Activated CD4-positive, alpha-beta memory T cell treated with anti-CD3 and anti-CD28 coated beads, Interleukin-2, amount 10 ng/mL, durations not matched to agents 7 days and 5 days (primary cell): ENCODE measurements at regions not wholly inside any gene's neighbourhood (a gene's known extent, or its start where the extent isn't known, plus 50 kb on each side); places are given as distances from the start of the nearest gene placed in this dataset.

ENCODE experiments used
- CTCF ChIA-PET: fragments of 350-600 bp; sonication (Branson Sonifier 250); formaldehyde crosslinking; loops from one replicate; lab custom pipeline; 2021; ENCODE audit warnings: antibody characterized with exemption, inconsistent platforms; lab: Charles Lee
- POLR2A ChIA-PET: fragments of 350-600 bp; sonication (Branson Sonifier 250); formaldehyde crosslinking; loops from one replicate; lab custom pipeline; 2021; ENCODE audit warnings: antibody characterized with exemption; lab: Charles Lee
- DNase-seq: peaks from one replicate; pipeline ENCODE4 v3.0.0-alpha.2; 2020
- H3K27ac Mint-ChIP-seq: one replicate; pipeline ENCODE4 v1.8.0; 2021; ENCODE audit warnings: mild to moderate bottlenecking, mixed read lengths
- H3K27me3 Mint-ChIP-seq: one replicate; pipeline ENCODE4 v1.8.0; 2021; ENCODE audit warnings: mixed read lengths
- H3K36me3 Mint-ChIP-seq: one replicate; pipeline ENCODE4 v1.8.0; 2021; ENCODE audit warnings: low read depth, mixed read lengths
- H3K4me1 Mint-ChIP-seq: one replicate; pipeline ENCODE4 v1.8.0; 2021; ENCODE audit warnings: mixed read lengths
- H3K4me3 Mint-ChIP-seq: one replicate; pipeline ENCODE4 v1.8.0; 2021; ENCODE audit warnings: mild to moderate bottlenecking, mixed read lengths
- H3K9me3 Mint-ChIP-seq: one replicate; pipeline ENCODE4 v1.8.0; 2021; ENCODE audit warnings: mixed read lengths

DNA sequence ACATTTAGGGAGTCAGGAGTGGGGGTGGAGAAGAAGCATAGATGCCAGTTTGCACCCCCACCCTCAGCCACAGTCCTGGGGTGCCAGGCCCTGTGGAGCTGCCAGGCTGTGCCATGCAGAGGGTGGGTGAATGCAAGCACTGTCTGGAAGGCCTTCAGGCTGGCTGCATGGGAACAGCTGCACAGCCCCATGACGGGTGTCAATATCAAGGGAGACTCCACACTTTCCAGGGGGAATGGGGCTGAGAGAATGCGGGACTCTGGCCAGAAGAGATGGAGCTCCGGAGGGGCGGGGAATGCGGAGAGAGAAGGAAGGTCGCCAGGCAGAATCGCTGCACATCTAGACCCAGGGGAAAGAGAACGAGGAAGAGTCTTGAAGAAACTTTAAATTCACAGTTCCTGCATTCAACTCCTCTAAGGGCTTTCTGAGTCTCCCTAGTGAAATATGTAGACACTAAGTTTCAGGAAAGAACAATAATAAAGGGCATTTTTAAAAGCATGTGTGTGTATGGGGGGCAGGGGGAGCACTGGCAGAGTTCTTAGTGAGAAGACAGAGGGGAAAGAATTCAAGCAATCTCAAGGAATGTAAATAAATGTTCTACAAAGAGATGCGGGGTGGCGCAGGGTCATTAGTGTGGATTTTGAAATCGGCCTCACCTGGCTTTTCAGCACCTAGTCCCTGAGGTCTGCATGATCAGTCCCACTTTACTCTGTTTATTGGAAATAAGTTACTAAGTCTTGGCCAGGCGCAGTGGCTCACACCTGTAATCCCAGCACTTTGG, 59.1 kb downstream of the BOD1 start:
- Mint-ChIP-seq H3K27me3 (no peaks in the 10 kb centered on the region), H3K9me3 (peaks cover 5% of the 10 kb centered on the region), H3K27ac (no peak overlapping the region), H3K4me1 (no peaks in the 10 kb centered on the region), H3K36me3 (no peaks in the 10 kb centered on the region), H3K4me3 (no peak overlapping the region)
- no peak for DNase-seq
- POLR2A ChIA-PET = no interaction called here
- CTCF ChIA-PET = no interaction called here

DNA sequence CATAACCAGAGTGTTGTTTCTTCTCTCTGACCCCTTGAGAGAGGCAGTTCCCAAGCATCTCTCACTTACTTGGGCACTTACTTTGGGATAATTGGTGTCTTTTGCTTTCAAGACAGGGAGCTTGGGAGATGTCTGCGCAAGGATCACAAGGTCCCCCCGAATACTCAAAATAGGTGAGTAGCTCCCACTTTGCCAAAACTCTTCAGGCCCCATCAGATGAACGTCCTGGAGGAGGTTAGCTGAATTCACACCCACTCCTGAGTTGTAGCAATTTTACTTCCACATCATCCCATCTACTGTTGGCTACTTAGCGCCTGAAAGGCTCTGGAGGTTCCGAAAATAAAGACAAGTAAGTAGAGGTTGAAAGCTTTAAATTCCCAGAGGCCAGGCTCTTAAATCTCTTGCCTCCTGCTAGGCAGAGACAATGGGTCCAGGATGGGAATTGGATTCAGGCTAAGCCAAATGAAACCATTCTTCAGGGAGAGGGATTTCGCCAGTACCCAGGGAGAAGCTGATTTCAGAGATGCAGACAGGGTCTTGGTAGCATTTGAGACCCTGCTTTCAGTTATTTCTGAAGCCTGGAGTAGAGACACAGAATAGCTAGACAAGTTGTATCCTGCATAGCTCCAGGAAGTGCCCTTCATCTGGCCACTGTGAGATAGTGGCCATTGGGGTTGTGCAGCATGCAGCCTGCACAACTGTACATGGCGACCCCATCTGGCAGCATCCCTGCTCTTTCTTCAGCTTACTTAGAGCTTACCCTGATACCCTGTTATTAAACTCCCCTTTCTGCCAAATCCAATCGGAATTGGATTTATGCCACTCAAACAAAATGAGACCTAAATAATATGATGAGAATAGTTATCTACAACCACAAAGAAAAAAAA, 60.1 kb downstream of the BOD1 start:
- H3K4me3 Mint-ChIP-seq = no peak overlapping the region
- ChIA-PET POLR2A (no interaction called here), CTCF (no interaction called here)
- H3K9me3 Mint-ChIP-seq = peaks cover 5% of the 10 kb centered on the region
- no peak overlapping the region for H3K27ac Mint-ChIP-seq
- H3K4me1 Mint-ChIP-seq = no peaks in the 10 kb centered on the region
- H3K27me3 Mint-ChIP-seq = peaks cover 3% of the 10 kb centered on the region
- DNase-seq = no peak
- no peaks in the 10 kb centered on the region for H3K36me3 Mint-ChIP-seq

DNA sequence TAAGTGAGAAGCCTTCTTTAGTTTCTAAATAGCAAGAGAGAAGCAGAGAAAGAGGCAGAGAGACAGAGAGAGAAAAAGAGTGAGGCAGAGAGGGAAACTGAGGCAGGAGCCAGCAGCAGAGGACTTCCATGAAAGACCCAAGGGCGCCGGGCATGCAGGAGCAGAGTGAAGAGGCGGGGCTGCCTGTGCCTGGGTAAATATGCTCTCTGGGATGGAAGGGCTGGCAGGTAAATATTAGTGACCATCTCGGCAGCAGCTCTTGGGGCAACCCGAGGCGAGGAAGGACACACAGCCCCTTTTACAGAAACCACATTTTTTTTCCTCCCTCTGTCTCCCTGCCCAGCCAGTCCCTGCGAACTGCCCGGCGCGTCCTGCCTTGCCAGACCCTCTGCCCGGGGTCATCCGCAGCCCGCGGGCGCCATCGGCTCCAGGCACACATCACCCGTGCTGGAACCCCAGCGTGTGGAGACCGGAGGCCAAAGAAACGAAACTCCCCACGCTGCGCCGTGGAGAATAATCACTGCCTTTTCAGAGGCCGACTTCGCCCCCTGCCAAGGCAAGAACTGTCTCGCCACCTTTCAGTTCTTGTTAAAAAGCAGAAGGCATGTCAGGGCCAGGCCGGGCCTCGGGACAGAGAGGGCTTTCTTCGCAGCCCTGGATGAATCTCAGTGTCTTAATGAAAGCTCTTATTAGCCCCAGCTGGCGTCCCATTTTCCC, 61.3 kb downstream of the BOD1 start:
- Mint-ChIP-seq H3K27me3 (peaks cover 3% of the 10 kb centered on the region), H3K4me1 (no peaks in the 10 kb centered on the region), H3K4me3 (no peak overlapping the region), H3K9me3 (peaks cover 2% of the 10 kb centered on the region), H3K36me3 (no peaks in the 10 kb centered on the region), H3K27ac (no peak overlapping the region)
- no peak for DNase-seq
- CTCF ChIA-PET = no interaction called here
- POLR2A ChIA-PET = no interaction called here

DNA sequence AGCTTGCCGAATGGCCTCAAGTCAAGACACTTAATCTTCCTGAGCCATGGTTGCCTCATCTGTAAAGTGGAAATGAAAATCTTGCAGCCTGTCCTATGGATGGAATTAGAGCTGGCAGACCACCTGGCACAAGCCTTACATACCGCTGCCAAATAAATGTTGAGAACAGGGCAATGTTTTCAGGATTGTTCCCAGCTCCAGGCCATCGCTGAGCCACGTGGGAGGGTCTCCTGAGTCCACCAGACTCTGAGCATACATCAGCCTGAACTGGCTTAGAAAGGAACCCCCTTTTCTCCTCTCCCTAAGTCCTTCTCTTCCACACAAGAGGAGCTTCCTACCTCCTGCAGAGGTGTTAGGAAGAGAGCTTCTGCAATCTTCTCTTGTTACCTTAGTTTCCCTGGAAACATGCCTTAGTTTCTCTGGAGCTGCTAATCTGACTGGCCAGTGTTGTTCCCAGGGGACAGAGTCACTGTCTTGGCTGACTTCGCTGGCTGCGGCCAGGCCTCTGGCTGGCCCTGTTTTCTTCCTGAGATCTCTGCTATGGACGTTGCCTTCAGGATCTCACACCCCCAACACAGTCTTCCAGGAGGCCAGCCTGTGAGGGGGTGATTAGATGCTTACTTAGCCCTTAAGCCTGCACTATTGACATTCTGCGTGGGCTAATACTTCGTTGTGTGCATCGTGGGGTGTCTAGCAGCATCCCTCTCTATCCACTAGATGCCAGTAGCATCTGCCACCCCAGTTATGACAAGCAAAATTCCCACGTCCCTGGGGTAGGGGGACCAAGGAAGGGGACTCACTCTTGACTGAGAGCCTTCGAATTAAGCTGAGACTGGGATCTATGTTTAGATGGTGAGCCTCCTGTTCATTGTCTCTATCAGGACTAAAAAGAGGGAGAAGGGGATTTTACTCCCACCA, 62.2 kb downstream of the BOD1 start:
- H3K36me3 Mint-ChIP-seq = no peaks in the 10 kb centered on the region
- H3K9me3 Mint-ChIP-seq = no peaks in the 10 kb centered on the region
- peaks cover 3% of the 10 kb centered on the region for H3K27me3 Mint-ChIP-seq
- CTCF ChIA-PET = no interaction called here
- H3K4me1 Mint-ChIP-seq = no peaks in the 10 kb centered on the region
- H3K4me3 Mint-ChIP-seq = no peak overlapping the region
- POLR2A ChIA-PET = no interaction called here
- DNase-seq = no peak
- H3K27ac Mint-ChIP-seq = no peak overlapping the region

DNA sequence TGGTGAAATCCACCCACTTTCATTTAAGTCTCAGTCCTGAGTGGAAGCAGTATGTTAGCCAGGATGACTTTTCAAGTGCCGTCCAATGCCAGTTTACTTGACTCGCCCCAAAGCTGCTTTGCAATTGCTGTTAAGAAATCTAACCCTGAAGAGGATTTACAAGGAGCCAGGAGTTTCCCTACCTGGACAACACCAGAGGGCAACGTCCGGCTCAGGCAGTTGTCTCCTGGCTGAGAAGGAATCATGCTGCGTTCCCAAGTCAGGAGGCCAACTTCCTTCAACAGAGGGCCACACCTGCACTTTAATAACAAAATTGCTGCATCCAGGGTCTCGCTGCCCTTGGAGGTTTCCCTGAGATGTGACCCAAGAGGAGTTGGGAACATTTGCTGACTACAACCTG, 65.8 kb downstream of the BOD1 start:
- POLR2A ChIA-PET = no interaction called here
- Mint-ChIP-seq H3K36me3 (no peaks in the 10 kb centered on the region), H3K27me3 (peaks cover 3% of the 10 kb centered on the region), H3K4me3 (no peak overlapping the region), H3K9me3 (no peaks in the 10 kb centered on the region), H3K27ac (no peak overlapping the region), H3K4me1 (no peaks in the 10 kb centered on the region)
- no peak for DNase-seq
- CTCF ChIA-PET = interaction anchor here (1.2 kb wide), 1 partner anchor 22 kb away, joined by 3 read pairs; no protein-coding TSS in a partner anchor

DNA sequence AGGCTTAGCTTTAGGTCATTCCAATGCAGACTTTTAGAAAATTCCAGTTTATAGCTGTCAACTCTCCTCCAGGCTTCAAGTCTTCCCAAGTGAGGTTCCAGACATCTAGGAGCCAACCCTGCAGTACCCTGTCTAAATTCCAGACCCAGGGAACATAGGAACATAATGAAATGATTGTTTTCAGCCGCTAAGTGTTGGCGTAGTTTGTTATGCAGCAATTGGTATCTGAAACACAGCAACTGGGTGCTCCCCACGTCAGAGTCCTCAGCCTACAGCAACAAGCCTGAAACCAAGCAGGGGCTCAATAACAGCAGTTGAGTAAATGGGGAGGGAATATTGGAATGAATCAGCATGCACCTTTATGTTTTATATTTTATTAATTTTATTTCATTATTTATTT, 66.8 kb downstream of the BOD1 start:
- no peaks in the 10 kb centered on the region for H3K9me3 Mint-ChIP-seq
- no peak for DNase-seq
- H3K27ac Mint-ChIP-seq = no peak overlapping the region
- H3K4me1 Mint-ChIP-seq = no peaks in the 10 kb centered on the region
- CTCF ChIA-PET = no interaction called here
- no peak overlapping the region for H3K4me3 Mint-ChIP-seq
- H3K27me3 Mint-ChIP-seq = peaks cover 3% of the 10 kb centered on the region
- no peaks in the 10 kb centered on the region for H3K36me3 Mint-ChIP-seq
- POLR2A ChIA-PET = no interaction called here

DNA sequence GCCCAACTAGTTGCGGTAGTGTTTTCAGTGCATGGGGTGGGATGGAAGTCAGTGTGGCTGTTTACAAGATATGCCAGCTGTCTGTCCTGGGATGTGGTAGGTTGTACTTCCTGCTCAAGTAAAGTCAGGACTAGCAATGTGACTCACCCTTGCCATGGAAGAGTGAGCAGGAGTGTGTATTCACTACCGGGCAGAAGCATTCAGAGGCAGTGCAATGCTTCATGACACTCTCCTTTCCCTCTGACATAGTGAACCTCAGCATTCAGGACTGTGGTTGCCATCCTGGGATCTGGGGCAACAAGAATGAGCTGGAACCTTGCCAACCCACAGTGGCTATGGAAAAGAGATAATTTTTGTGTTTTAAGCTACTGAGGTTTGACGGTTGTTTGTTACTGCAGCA, 68.9 kb downstream of the BOD1 start:
- Mint-ChIP-seq H3K4me1 (no peaks in the 10 kb centered on the region), H3K9me3 (no peaks in the 10 kb centered on the region), H3K36me3 (no peaks in the 10 kb centered on the region), H3K4me3 (no peak overlapping the region), H3K27me3 (peaks cover 3% of the 10 kb centered on the region), H3K27ac (no peak overlapping the region)
- no peak for DNase-seq
- ChIA-PET CTCF (no interaction called here), POLR2A (no interaction called here)

DNA sequence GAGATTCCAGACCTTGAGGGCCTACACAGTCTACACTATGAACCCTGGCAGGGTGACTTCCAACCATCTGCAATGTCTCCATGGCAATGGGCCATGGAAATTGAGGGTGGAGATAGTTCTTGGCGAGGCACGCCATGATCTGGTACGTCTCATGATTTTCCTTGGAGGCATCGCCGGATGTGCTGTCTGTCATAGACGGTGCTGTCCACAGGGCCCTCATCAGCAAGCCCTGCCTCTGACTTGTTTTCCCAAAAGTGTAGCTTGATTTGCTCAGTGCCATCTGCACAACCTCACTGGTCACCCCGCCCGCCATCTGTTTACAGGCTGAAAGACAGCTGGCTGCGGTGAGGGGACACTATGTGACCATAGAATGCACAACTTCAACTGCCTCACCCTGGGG, 73.5 kb downstream of the BOD1 start:
- Mint-ChIP-seq H3K36me3 (no peaks in the 10 kb centered on the region), H3K27ac (no peak overlapping the region), H3K9me3 (no peaks in the 10 kb centered on the region), H3K27me3 (peaks cover 2% of the 10 kb centered on the region), H3K4me1 (no peaks in the 10 kb centered on the region), H3K4me3 (no peak overlapping the region)
- no peak for DNase-seq
- POLR2A ChIA-PET = no interaction called here
- CTCF ChIA-PET = no interaction called here

DNA sequence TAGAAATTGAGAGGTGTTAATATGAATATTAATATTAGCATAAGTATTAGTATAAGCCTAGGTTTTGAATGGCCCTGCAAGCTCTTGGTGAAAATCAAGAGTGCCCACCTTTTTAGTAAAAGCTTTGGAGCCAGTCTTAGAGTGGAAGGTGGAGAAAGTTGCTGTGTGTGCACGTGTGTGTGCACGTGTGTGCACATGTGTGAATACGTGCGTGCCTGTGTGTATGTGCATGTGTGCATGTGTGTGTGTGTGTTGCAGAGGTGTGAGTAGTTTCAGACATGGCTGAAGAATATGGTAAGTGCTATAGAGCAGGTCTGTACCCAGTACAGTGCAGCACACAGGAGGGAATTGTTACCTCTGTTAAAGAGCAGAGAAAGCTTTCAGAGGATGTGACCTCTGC, 74.3 kb downstream of the BOD1 start:
- no peak for DNase-seq
- H3K27me3 Mint-ChIP-seq = peaks cover 2% of the 10 kb centered on the region
- H3K9me3 Mint-ChIP-seq = no peaks in the 10 kb centered on the region
- H3K36me3 Mint-ChIP-seq = no peaks in the 10 kb centered on the region
- no peak overlapping the region for H3K27ac Mint-ChIP-seq
- ChIA-PET CTCF (no interaction called here), POLR2A (no interaction called here)
- peaks cover under 1% of the 10 kb centered on the region for H3K4me1 Mint-ChIP-seq
- no peak overlapping the region for H3K4me3 Mint-ChIP-seq

DNA sequence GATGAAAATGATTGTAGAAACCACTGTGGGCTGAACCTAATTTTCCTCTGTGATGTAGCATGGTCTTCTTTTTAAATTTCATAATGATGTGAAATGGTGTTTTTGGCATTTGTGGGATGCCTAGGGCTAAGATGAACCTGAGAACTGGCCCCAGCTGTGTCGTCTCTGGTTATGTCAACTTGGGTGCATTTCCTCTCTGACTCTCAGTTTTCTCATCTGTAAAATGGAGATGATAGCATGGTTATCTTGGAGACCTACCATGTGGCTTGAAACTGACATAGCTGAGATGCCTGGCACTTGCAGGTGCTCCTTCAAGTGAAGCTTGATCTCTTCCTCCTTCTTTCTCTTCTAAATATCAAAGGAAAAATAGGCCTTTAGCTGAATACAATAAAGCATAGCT, 77.8 kb downstream of the BOD1 start:
- Mint-ChIP-seq H3K4me3 (no peak overlapping the region), H3K36me3 (no peaks in the 10 kb centered on the region), H3K9me3 (no peaks in the 10 kb centered on the region), H3K27ac (no peak overlapping the region), H3K4me1 (peaks cover 2% of the 10 kb centered on the region), H3K27me3 (peaks cover 10% of the 10 kb centered on the region)
- ChIA-PET POLR2A (no interaction called here), CTCF (no interaction called here)
- no peak for DNase-seq

DNA sequence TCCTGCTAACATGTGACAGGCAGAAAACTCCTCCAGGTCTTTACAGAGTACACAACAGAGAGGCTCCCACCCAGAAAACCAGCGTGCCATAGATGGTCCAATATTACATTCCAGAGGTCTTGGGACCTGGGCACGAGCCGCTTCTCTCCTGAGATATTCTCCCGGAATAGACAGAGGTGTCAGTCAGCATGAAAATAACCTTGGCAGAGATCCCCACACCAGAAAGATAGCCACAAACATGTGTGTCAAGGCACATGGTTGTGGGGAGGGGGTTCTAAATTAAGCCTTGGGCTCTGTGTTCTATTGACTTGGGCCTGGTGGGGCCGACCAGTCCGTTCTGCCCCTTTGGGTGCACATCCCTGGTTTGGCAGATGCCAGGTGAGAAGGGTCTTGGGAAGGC, 78.4 kb downstream of the BOD1 start:
- Mint-ChIP-seq H3K27ac (no peak overlapping the region), H3K4me1 (peaks cover 2% of the 10 kb centered on the region), H3K9me3 (no peaks in the 10 kb centered on the region), H3K27me3 (peaks cover 10% of the 10 kb centered on the region), H3K36me3 (no peaks in the 10 kb centered on the region), H3K4me3 (no peak overlapping the region)
- ChIA-PET POLR2A (no interaction called here), CTCF (no interaction called here)
- no peak for DNase-seq

DNA sequence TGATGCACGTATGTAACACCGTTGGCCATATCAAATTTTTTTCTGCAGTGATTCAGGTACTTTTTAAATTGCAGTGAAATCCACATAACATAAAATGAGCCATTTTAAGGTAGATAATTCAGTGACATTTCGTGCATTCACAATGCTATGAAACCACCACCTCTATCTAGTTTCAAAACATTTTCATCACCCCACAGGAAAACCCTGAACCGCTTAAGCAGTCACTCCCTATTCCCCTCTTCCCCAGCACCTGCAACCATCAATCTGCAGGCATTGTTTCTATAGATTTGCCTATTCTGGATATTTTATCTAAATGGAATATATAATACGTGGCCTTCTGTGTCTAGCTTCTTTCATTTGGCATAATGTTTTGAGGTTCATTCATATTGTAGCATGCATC, 79.2 kb downstream of the BOD1 start:
- no peaks in the 10 kb centered on the region for H3K36me3 Mint-ChIP-seq
- ChIA-PET POLR2A (no interaction called here), CTCF (no interaction called here)
- H3K9me3 Mint-ChIP-seq = no peaks in the 10 kb centered on the region
- H3K4me1 Mint-ChIP-seq = peaks cover 2% of the 10 kb centered on the region
- no peak overlapping the region for H3K4me3 Mint-ChIP-seq
- no peak for DNase-seq
- peaks cover 10% of the 10 kb centered on the region for H3K27me3 Mint-ChIP-seq
- H3K27ac Mint-ChIP-seq = no peak overlapping the region
